GM23248 (cell line): ENCODE measurements at regions not wholly inside any gene's neighbourhood (a gene's known extent, or its start where the extent isn't known, plus 50 kb on each side); places are given as distances from the start of the nearest gene placed in this dataset.

Source experiments
- EZH2 ChIP-seq: fragments of 200-600 bp; sonication (generic); IDR thresholded peaks from 2 replicates; pipeline ENCODE4 v1.6.1; 2018; ENCODE audit warnings: antibody characterized with exemption, mild to moderate bottlenecking; ENCODE audit not compliant: insufficient read depth, poor library complexity, severe bottlenecking
- EZH2phosphoT487 ChIP-seq: fragments of 200-600 bp; sonication (generic); IDR thresholded peaks from 2 replicates; pipeline ENCODE4 v1.6.1; 2018; ENCODE audit warnings: antibody characterized with exemption, moderate library complexity, mild to moderate bottlenecking, low read depth; ENCODE audit not compliant: insufficient read depth

DNA sequence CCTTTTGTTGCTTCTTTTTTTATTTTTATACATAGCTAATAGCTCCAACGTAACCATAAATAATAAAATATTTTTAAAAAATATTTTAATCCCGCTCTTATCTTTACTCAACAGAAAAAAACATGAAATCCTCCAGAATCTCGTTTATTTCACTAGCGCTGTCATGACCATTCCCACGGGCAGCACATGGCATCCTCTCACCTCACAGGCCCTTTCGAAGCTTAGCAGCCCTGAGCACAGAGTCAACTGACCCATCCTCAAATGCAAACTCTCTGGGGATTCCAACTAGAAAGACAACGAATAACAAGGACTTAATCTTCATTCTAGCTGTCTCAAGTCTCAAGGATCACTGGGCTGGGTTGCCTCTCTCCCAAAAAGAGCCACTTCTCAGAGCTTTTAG lies 285.9 kb upstream of the PPARGC1A start:
- TF ChIP-seq EZH2 (no peak), EZH2phosphoT487 (no peak)
